B cell (primary cell): ENCODE measurements at regions not wholly inside any gene's neighbourhood (a gene's known extent, or its start where the extent isn't known, plus 50 kb on each side); places are given as distances from the start of the nearest gene placed in this dataset.

Experiments used
- ATAC-seq: fragments of 200-7000 bp; cut with Tn5 transposase; one replicate; pipeline ENCODE4 v1.10.0; 2021; ENCODE audit warnings: low read depth, mild to moderate bottlenecking, moderate number of reproducible peaks, moderate library complexity
- CTCF ChIA-PET: fragments of 350-600 bp; sonication (Branson Sonifier 250); formaldehyde crosslinking; loops from one replicate; lab custom pipeline; 2021; ENCODE audit warnings: antibody characterized with exemption, inconsistent platforms; lab: Charles Lee
- POLR2A ChIA-PET: fragments of 350-600 bp; sonication (Branson Sonifier 250); formaldehyde crosslinking; loops from one replicate; lab custom pipeline; 2021; ENCODE audit warnings: antibody characterized with exemption; lab: Charles Lee
- DNase-seq: peaks from one replicate; pipeline ENCODE4 v3.0.0; 2013
- H2AFZ ChIP-seq: 2 replicates; pipeline ENCODE4 v1.6.1; 2012; ENCODE audit warnings: mild to moderate bottlenecking, low read depth, low read length; ENCODE audit not compliant: insufficient read depth, poor library complexity, severe bottlenecking
- H3K27ac ChIP-seq, 2 donors: 1 replicate in 1 of 2; 2 replicates in 1 of 2; pipeline ENCODE4 v1.5.1; 2012 to 2013; ENCODE audit warnings: low read length in 2 of 2, mild to moderate bottlenecking in 2 of 2, moderate library complexity in 1 of 2
- H3K27me3 ChIP-seq, 4 experiments: fragments of 200-600 bp in 1 of 4; sonication (generic) in 1 of 4; replicated peaks in 1 of 4; 1 replicate in 2 of 4; 2 replicates in 2 of 4; pipeline versions ENCODE4 v1.6.1 to v1.7.0; 2013 to 2016; ENCODE audit warnings: low read length in 3 of 4, mild to moderate bottlenecking in 2 of 4, mixed read lengths in 1 of 4, moderate library complexity in 1 of 4; ENCODE audit not compliant: insufficient read depth in 4 of 4, control insufficient read depth in 3 of 4; ENCODE audit errors: control extremely low read depth in 1 of 4
- H3K36me3 ChIP-seq, 2 experiments: replicated peaks in 1 of 2; 1 replicate in 1 of 2; 2 replicates in 1 of 2; pipeline versions ENCODE4 v1.6.1 to v1.7.1; 2013; ENCODE audit warnings: low read length in 1 of 2; ENCODE audit not compliant: insufficient read depth in 2 of 2, control insufficient read depth in 1 of 2; ENCODE audit errors: control extremely low read depth in 1 of 2, extremely low read depth in 1 of 2
- H3K4me1 ChIP-seq, 2 donors: fragments of 200-600 bp in 1 of 2; sonication (generic) in 1 of 2; 1 replicate in 1 of 2; 2 replicates in 1 of 2; pipeline versions ENCODE4 v1.5.1 to v1.6.1; 2013 to 2017; ENCODE audit warnings: low read length in 2 of 2; ENCODE audit not compliant: control insufficient read depth in 2 of 2, insufficient read depth in 2 of 2
- H3K4me2 ChIP-seq: replicated peaks from 2 replicates; pipeline ENCODE3; 2012; ENCODE audit warnings: mild to moderate bottlenecking, low read depth, low read length; ENCODE audit not compliant: poor library complexity, severe bottlenecking
- H3K4me3 ChIP-seq, 5 experiments: fragments of 200-600 bp in 1 of 5; sonication (generic) in 1 of 5; 1 replicate in 3 of 5; 2 replicates in 2 of 5; pipeline versions ENCODE4 v1.5.1 to v1.7.0; 2011 to 2016; ENCODE audit warnings: low read length in 4 of 5, mild to moderate bottlenecking in 4 of 5, low read depth in 2 of 5, control low read depth in 1 of 5, moderate library complexity in 1 of 5; ENCODE audit not compliant: insufficient read depth in 1 of 5; ENCODE audit errors: control extremely low read depth in 1 of 5, extremely low read depth in 1 of 5
- H3K79me2 ChIP-seq: fragments of 200-600 bp; sonication (generic); one replicate; pipeline ENCODE4 v1.6.0; 2016; ENCODE audit warnings: low read length; ENCODE audit not compliant: control insufficient read depth, insufficient read depth
- H3K9ac ChIP-seq: fragments of 200-600 bp; sonication (generic); 2 replicates; pipeline ENCODE4 v1.6.1; 2017; ENCODE audit warnings: mild to moderate bottlenecking, low read length, moderate library complexity
- H3K9me3 ChIP-seq, 3 donors: one replicate each; pipeline versions ENCODE4 v1.6.1 to v1.7.1; 2013; ENCODE audit warnings: low read length in 2 of 3; ENCODE audit not compliant: control insufficient read depth in 2 of 3, insufficient read depth in 1 of 3; ENCODE audit errors: control extremely low read depth in 1 of 3
- H4K20me1 ChIP-seq: 2 replicates; pipeline ENCODE4 v1.6.0; 2012; ENCODE audit warnings: mild to moderate bottlenecking, low read length; ENCODE audit not compliant: insufficient read depth, control insufficient read depth, poor library complexity, severe bottlenecking
- H3K27ac Mint-ChIP-seq: one replicate; pipeline ENCODE4 v1.8.0; 2021; ENCODE audit warnings: mixed read lengths
- H3K27me3 Mint-ChIP-seq: one replicate; pipeline ENCODE4 v1.8.0; 2021; ENCODE audit warnings: mixed read lengths
- H3K4me1 Mint-ChIP-seq: one replicate; pipeline ENCODE4 v1.8.0; 2021; ENCODE audit warnings: mixed read lengths
- H3K4me3 Mint-ChIP-seq: one replicate; pipeline ENCODE4 v1.8.0; 2021; ENCODE audit warnings: mixed read lengths
- H3K9me3 Mint-ChIP-seq: one replicate; pipeline ENCODE4 v1.8.0; 2022; ENCODE audit warnings: mixed read lengths; ENCODE audit not compliant: insufficient read depth
- EZH2 ChIP-seq: IDR thresholded peaks from 2 replicates; pipeline ENCODE4 v1.6.1; 2012; ENCODE audit warnings: borderline replicate concordance, low read depth, mild to moderate bottlenecking, moderate library complexity, low read length; ENCODE audit not compliant: insufficient read depth, poor library complexity, severe bottlenecking
- WGBS: methylation state at CpG from one replicate; pipeline ENCODE4 v1.1.5; 2013; ENCODE audit warnings: missing lambda C conversion rate; ENCODE audit not compliant: insufficient coverage; 5-methylcytosine and 5-hydroxymethylcytosine counted together
- intact Hi-C: fragments of 100-400 bp; cut with micrococcal nuclease; formaldehyde crosslinking; loops from one replicate; pipeline ENCODE4 v1.10.0; 2022
- TF ChIP-seq, protein P1 (sequence below): fragments of 200-600 bp; IDR thresholded peaks from one replicate; pipeline ENCODE4 v1.8.0; 2022; ENCODE audit warnings: antibody characterized with exemption, mild to moderate bottlenecking

DNA sequence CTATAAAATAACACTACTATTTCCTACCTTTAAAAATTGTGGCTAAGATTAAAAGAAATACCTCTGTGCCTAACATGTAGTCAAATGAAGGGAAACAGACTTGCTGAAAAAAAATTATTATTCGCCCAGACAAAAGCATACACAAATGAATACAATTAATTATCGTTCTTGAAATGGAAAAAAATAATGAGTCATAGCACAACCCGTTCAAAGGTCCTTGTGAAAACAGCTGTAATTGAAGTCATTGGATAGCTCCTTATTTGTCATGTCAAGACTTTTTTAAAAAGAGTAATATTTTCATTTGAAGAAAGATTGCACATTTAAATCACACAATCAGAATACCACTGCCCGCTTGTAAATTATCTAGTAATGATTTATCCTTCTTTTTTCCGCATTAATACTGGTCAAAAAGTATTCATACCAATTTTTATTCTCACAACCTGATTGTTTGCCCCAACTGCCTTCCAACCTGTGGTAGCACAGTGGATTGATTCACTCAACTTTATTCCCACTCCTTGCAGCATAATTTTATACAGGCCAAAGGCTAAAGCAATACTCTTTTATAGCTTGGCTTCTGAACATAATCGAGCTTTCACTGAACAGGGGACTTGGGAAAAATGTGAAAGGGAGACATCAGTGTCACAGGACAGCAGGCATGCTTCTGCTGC is 655.2 kb upstream of the MAP3K7 start:
- Histone ChIP-seq H3K4me1 (no peaks in the 10 kb centered on the region), H3K9ac (no peak overlapping the region), H3K36me3 (no peaks in the 10 kb centered on the region), H3K4me2 (no peak overlapping the region), H3K9me3 (no peaks in the 10 kb centered on the region), H3K27me3 (no peaks in the 10 kb centered on the region), H3K27ac (no peak overlapping the region), H2AFZ (no peak overlapping the region), H4K20me1 (no peaks in the 10 kb centered on the region), H3K79me2 (no peaks in the 10 kb centered on the region), H3K4me3 (no peak overlapping the region)
- H3K27ac Mint-ChIP-seq, result no peak overlapping the region
- DNase-seq (no peak), ATAC-seq (no peak)
- intact Hi-C loops, result no loop called here
- H3K27me3 Mint-ChIP-seq, result no peaks in the 10 kb centered on the region
- WGBS, result 82% methylated on average over 2 of the region's 6 CpGs
- ChIA-PET POLR2A (no interaction called here), CTCF (no interaction called here)
- no peaks in the 10 kb centered on the region for H3K4me1 Mint-ChIP-seq
- TF ChIP-seq, protein P1, sequence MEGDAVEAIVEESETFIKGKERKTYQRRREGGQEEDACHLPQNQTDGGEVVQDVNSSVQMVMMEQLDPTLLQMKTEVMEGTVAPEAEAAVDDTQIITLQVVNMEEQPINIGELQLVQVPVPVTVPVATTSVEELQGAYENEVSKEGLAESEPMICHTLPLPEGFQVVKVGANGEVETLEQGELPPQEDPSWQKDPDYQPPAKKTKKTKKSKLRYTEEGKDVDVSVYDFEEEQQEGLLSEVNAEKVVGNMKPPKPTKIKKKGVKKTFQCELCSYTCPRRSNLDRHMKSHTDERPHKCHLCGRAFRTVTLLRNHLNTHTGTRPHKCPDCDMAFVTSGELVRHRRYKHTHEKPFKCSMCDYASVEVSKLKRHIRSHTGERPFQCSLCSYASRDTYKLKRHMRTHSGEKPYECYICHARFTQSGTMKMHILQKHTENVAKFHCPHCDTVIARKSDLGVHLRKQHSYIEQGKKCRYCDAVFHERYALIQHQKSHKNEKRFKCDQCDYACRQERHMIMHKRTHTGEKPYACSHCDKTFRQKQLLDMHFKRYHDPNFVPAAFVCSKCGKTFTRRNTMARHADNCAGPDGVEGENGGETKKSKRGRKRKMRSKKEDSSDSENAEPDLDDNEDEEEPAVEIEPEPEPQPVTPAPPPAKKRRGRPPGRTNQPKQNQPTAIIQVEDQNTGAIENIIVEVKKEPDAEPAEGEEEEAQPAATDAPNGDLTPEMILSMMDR, result no peak
- H3K9me3 Mint-ChIP-seq, result no peaks in the 10 kb centered on the region
- no peak overlapping the region for H3K4me3 Mint-ChIP-seq

DNA sequence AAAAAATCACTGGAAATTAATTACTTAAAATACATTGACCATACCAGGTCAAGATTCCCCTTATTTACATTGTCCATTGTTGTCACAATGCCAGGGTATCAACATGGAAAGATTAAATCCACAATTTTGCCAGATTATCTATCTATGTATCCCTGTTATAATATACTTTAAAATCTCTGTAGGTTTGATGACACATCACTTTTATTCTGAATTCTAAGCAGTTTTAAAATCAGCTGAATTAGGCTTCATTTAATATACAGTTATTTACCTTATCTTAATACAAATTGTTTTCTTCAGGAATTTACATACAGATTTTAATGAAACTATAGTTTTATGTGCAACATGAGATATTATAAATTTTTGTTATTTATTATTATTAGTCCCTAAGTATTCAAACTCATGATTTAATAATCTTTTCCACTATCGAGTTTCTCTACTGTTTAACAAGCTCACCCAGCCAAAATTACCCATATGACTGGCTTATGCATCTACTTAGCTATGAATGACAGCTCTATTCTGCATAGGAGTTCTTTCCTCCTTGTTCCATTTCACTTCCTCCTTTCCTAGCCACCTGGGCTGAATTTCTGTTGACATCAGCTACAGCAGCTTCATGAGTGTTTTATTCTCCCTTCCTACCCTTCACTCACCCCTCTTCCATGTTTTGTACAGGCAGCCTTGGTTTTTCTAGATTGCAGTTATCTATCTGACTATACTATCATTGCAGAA is 654.2 kb upstream of the MAP3K7 start:
- CTCF ChIA-PET, result no interaction called here
- H3K36me3 ChIP-seq, result no peaks in the 10 kb centered on the region
- Mint-ChIP-seq H3K4me3 (no peak overlapping the region), H3K4me1 (no peaks in the 10 kb centered on the region), H3K27ac (no peak overlapping the region), H3K27me3 (no peaks in the 10 kb centered on the region), H3K9me3 (no peaks in the 10 kb centered on the region)
- intact Hi-C loops, result no loop called here
- no peaks in the 10 kb centered on the region for H3K9me3 ChIP-seq
- no peaks in the 10 kb centered on the region for H3K4me1 ChIP-seq
- no peak for TF ChIP-seq EZH2
- TF ChIP-seq, protein P1, result no peak
- no peak for ATAC-seq
- H3K4me2 ChIP-seq, result no peak overlapping the region
- no peak overlapping the region for H3K9ac ChIP-seq
- 33% methylated on average over 1 of the region's 1 CpG for WGBS
- H3K27ac ChIP-seq, result no peak overlapping the region
- POLR2A ChIA-PET, result no interaction called here
- no peaks in the 10 kb centered on the region for H3K79me2 ChIP-seq
- H3K4me3 ChIP-seq, result no peak overlapping the region
- no peak overlapping the region for H2AFZ ChIP-seq
- no peaks in the 10 kb centered on the region for H3K27me3 ChIP-seq
- no peaks in the 10 kb centered on the region for H4K20me1 ChIP-seq
- DNase-seq, result no peak
